MCF 10A (cell line): ENCODE measurements at regions not wholly inside any gene's neighbourhood (a gene's known extent, or its start where the extent isn't known, plus 50 kb on each side); places are given as distances from the start of the nearest gene placed in this dataset.

Source experiments
- BruUV-seq: library from RNA; stranded (reverse); fragments of 400-500 nt; replicated peaks from 2 replicates; lab custom pipeline; 2021; lab: Mats Ljungman, UMichigan
- CTCF ChIA-PET: fragments of 300-600 bp; sonication (Branson Sonifier 250); formaldehyde crosslinking; extraction: SDS; loops from one replicate; lab custom pipeline; 2021; ENCODE audit warnings: antibody characterized with exemption, inconsistent platforms; lab: Yijun Ruan, JAX
- POLR2A ChIA-PET: fragments of 300-600, 350-650 bp; sonication (Branson Sonifier 250); formaldehyde crosslinking; extraction: SDS; loops from one replicate; lab custom pipeline; 2020; ENCODE audit warnings: antibody characterized with exemption, inconsistent platforms; lab: Yijun Ruan, JAX
- DNase-seq: peaks from one replicate; pipeline ENCODE4 v3.0.0-alpha.2; 2018; ENCODE audit not compliant: unreplicated experiment
- H3K27ac Mint-ChIP-seq: one replicate; pipeline ENCODE4 v1.8.0; 2022; ENCODE audit warnings: mild to moderate bottlenecking, low read depth, mixed read lengths; ENCODE audit not compliant: unreplicated experiment
- H3K27me3 Mint-ChIP-seq: one replicate; pipeline ENCODE4 v1.8.0; 2022; ENCODE audit warnings: mixed read lengths; ENCODE audit not compliant: insufficient read depth, unreplicated experiment
- H3K36me3 Mint-ChIP-seq: one replicate; pipeline ENCODE4 v1.8.0; 2022; ENCODE audit warnings: mild to moderate bottlenecking, moderate library complexity, mixed read lengths; ENCODE audit not compliant: insufficient read depth, unreplicated experiment
- H3K4me1 Mint-ChIP-seq: one replicate; pipeline ENCODE4 v1.8.0; 2022; ENCODE audit warnings: mixed read lengths; ENCODE audit not compliant: insufficient read depth, unreplicated experiment
- H3K4me3 Mint-ChIP-seq: one replicate; pipeline ENCODE4 v1.8.0; 2022; ENCODE audit warnings: mild to moderate bottlenecking, moderate library complexity, mixed read lengths; ENCODE audit not compliant: unreplicated experiment
- H3K9me3 Mint-ChIP-seq: one replicate; pipeline ENCODE4 v1.8.0; 2022; ENCODE audit warnings: mixed read lengths; ENCODE audit not compliant: unreplicated experiment
- CTCF ChIP-seq: fragments of 200-600 bp; IDR thresholded peaks from one replicate; pipeline ENCODE4 v1.8.0; 2022; ENCODE audit warnings: antibody characterized with exemption, mild to moderate bottlenecking; ENCODE audit not compliant: unreplicated experiment
- intact Hi-C: fragments of 100-400 bp; cut with micrococcal nuclease; formaldehyde crosslinking; loops from 2 replicates; pipeline ENCODE4 v1.14.1; 2022

DNA sequence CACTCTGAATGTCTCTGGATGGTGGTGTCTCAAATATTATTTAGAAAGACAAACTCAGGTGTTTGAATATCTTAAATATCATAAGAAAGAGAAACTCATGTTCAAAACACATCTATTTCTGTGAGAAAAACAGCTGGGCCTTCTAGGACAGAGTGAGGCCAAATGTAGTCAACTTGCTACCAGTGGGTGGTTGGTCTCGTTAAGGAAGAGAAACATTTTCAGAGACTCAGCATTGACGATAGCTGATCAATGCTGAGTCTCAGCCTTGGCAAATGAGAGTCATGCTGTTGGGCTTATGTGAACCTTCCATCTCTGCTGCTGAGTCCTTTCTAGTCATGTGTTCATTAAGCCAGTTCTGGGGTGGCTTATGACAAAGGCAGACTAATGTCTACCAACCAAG is 418.0 kb downstream of the CETN3 start:
- Mint-ChIP-seq H3K27ac (no peak overlapping the region), H3K9me3 (no peaks in the 10 kb centered on the region), H3K27me3 (no peaks in the 10 kb centered on the region), H3K4me3 (no peak overlapping the region), H3K4me1 (no peaks in the 10 kb centered on the region), H3K36me3 (no peaks in the 10 kb centered on the region)
- BruUV-seq = no TSS peak
- ChIA-PET CTCF (interaction anchor here (0.7 to 0.8 kb wide), 3 partner anchors 28 to 1251 kb away, joined by 3 read pairs; no protein-coding TSS in a partner anchor), POLR2A (no interaction called here)
- DNase-seq = no peak
- TF ChIP-seq CTCF = no peak
- intact Hi-C loops = no loop called here

DNA sequence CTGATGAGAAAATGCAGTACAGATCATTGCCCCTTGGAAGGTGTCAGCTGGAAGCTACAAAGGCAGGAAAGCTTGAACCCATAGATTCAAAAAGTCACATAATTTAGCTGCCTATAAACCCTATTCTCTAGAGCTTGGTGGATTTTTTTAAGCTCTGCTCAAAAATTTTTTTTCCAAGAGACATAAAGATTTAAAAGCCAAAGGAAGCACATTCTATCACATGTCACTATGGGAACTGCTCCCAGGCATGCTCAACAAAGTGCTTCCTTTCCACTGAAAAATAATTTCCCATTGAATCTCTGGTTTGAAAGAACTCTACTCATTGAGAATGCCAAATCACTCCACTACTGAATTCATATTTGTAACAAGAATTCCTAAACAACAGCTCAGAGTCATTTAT is 419.8 kb downstream of the CETN3 start:
- ChIA-PET POLR2A (interaction anchor here (0.7 kb wide), 1 partner anchor 36 kb away, joined by 3 read pairs; no protein-coding TSS in a partner anchor), CTCF (interaction anchor here (1.4 kb wide), 1 partner anchor 25 kb away, joined by 3 read pairs; no protein-coding TSS in a partner anchor)
- no peaks in the 10 kb centered on the region for H3K4me1 Mint-ChIP-seq
- BruUV-seq = no TSS peak
- no peaks in the 10 kb centered on the region for H3K9me3 Mint-ChIP-seq
- no peaks in the 10 kb centered on the region for H3K27me3 Mint-ChIP-seq
- H3K36me3 Mint-ChIP-seq = no peaks in the 10 kb centered on the region
- TF ChIP-seq CTCF = no peak
- H3K4me3 Mint-ChIP-seq = no peak overlapping the region
- no peak overlapping the region for H3K27ac Mint-ChIP-seq
- intact Hi-C loops = no loop called here
- DNase-seq = no peak

DNA sequence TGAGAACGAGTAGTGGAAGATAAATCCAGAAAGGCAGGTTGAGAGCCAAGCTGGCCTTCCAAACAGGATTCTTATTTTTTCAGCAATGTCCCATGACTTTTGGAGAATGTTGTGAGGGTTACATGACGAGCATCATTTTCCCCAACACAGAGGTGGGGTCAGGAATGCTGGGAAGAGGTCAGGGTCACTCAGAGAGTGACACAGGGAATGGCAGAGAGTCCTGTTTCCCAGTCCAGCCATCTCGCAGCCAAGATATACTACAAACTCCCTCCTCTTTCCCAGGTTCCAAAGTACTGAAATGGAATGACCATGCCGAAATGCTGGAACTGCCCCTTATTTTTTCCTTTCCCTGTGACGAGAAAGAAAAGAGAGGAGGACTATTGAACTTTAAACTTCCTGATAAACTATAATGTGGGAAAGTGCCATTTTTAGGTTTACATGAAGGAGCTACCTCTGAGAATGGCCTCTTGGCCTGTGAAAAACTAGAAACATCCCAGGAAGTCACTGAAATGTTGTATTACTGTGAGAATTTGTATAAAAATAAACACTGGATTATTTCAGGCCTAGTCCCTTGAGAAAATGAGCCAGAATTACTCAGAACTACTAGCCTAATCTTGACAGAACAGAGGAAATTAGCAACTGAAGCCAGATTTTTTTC is 420.4 kb downstream of the CETN3 start:
- intact Hi-C loops = no loop called here
- Mint-ChIP-seq H3K27ac (no peak overlapping the region), H3K4me3 (no peak overlapping the region), H3K9me3 (no peaks in the 10 kb centered on the region), H3K4me1 (no peaks in the 10 kb centered on the region), H3K36me3 (no peaks in the 10 kb centered on the region), H3K27me3 (no peaks in the 10 kb centered on the region)
- no TSS peak for BruUV-seq
- no peak for TF ChIP-seq CTCF
- ChIA-PET CTCF (interaction anchor here (0.6 to 1.4 kb wide), 3 partner anchors 25 to 704 kb away, joined by 3 to 6 read pairs (median 3); no protein-coding TSS in a partner anchor), POLR2A (no interaction called here)
- no peak for DNase-seq

DNA sequence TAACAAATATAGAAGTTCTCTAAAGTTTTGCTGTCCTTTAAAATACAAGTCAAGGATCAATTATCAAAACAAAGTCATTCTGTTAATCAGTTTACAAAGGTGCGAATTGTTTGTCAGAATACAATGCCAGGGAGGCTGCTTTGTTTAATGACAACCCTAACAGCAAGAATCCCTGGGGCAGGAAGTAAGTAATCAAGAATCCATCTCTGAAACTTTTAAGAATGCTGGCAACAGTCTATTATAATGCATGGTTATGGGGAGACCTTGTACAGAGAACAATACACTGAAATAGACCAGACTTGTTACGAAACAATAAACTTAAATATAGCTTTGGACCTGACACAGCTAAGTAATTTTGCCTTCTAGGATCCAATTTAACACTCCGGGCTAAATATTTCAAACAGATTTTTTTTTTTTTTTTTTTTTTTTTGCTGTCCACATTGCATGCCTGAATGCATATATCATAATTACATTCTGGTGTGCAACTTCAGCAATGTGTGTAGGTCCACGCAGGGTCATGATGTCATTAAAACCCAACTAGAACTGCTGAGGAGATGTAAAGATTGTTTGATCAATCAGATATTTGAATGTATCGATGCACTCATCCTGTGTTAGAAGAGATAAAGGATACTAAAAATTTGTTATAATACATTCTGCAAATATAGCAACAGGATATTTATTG is 421.3 kb downstream of the CETN3 start:
- no peaks in the 10 kb centered on the region for H3K9me3 Mint-ChIP-seq
- H3K4me1 Mint-ChIP-seq = no peaks in the 10 kb centered on the region
- no peak for DNase-seq
- CTCF ChIA-PET = interaction anchor here (0.6 to 0.8 kb wide), 4 partner anchors 16 to 905 kb away, joined by 3 to 8 read pairs (median 4); no protein-coding TSS in a partner anchor
- POLR2A ChIA-PET = interaction anchor here (0.6 kb wide), 2 partner anchors 32 to 493 kb away, joined by 3 read pairs; no protein-coding TSS in a partner anchor
- TF ChIP-seq CTCF = no peak
- BruUV-seq = no TSS peak
- intact Hi-C loops = no loop called here
- no peaks in the 10 kb centered on the region for H3K36me3 Mint-ChIP-seq
- no peak overlapping the region for H3K27ac Mint-ChIP-seq
- no peak overlapping the region for H3K4me3 Mint-ChIP-seq
- no peaks in the 10 kb centered on the region for H3K27me3 Mint-ChIP-seq
